Psoas muscle (tissue), 7 donors: ENCODE measurements at regions not wholly inside any gene's neighbourhood (a gene's known extent, or its start where the extent isn't known, plus 50 kb on each side); places are given as distances from the start of the nearest gene placed in this dataset.

Source experiments
- ATAC-seq, 4 donors: fragments of 200-7000 bp; cut with Tn5 transposase; one replicate each; pipeline ENCODE4 v1.9.1; 2020; ENCODE audit warnings: moderate library complexity in 3 of 4, mild to moderate bottlenecking in 2 of 4
- DNase-seq, 2 donors: peaks; one replicate each; pipeline ENCODE4 v3.0.0-alpha.2; 2020
- H3K27ac ChIP-seq: fragments of 200-600 bp; one replicate; pipeline ENCODE4 v1.8.0; 2022
- H3K27me3 ChIP-seq, 3 donors: fragments of 200-600 bp in 1 of 3; one replicate each; pipeline versions ENCODE4 v1.6.1 to v1.8.0; 2013 to 2022; ENCODE audit warnings: low read length in 2 of 3, mild to moderate bottlenecking in 2 of 3, moderate library complexity in 1 of 3; ENCODE audit not compliant: insufficient read depth in 3 of 3
- H3K36me3 ChIP-seq, 2 donors: fragments of 200-600 bp in 1 of 2; one replicate each; pipeline versions ENCODE4 v1.6.1 to v1.8.0; 2013 to 2022; ENCODE audit warnings: low read depth in 1 of 2, mild to moderate bottlenecking in 1 of 2, moderate library complexity in 1 of 2; ENCODE audit not compliant: insufficient read depth in 1 of 2
- H3K4me1 ChIP-seq: fragments of 200-600 bp; one replicate; pipeline ENCODE4 v1.8.0; 2022
- H3K4me3 ChIP-seq: fragments of 200-600 bp; one replicate; pipeline ENCODE4 v1.8.0; 2022; ENCODE audit warnings: mild to moderate bottlenecking
- H3K9me3 ChIP-seq: fragments of 200-600 bp; one replicate; pipeline ENCODE4 v1.8.0; 2022
- CTCF ChIP-seq: fragments of 200-600 bp; IDR thresholded peaks from one replicate; pipeline ENCODE4 v1.8.0; 2022; ENCODE audit warnings: antibody characterized with exemption
- WGBS, 3 donors: extraction: QIAGEN DNeasy Blood & Tissue Kit; methylation state at CpG; one replicate each; pipeline versions ENCODE4 v1.1.6 to v1.1.7; 2013; 5-methylcytosine and 5-hydroxymethylcytosine counted together
- intact Hi-C, 2 donors: fragments of 100-400 bp; cut with DNase I; formaldehyde crosslinking; loops; one replicate each; pipeline versions ENCODE4 v1.11.0 to v1.14.2; 2022
- donor health status: healthy with polysubstance abuse.
- donor health status: DM: no; HTN: no; CAD: no; lungs with moderate emphysema.
- donor health status: Bipolar disorder and iron deficiency.
- donor health status: healthy.
- donor health status: DM: yes; HTN: yes; CAD: no.
- donor health status: DM: no; HTN: no; CAD: no.
- donor health status: DM: yes; HTN: yes; CAD: no.

DNA sequence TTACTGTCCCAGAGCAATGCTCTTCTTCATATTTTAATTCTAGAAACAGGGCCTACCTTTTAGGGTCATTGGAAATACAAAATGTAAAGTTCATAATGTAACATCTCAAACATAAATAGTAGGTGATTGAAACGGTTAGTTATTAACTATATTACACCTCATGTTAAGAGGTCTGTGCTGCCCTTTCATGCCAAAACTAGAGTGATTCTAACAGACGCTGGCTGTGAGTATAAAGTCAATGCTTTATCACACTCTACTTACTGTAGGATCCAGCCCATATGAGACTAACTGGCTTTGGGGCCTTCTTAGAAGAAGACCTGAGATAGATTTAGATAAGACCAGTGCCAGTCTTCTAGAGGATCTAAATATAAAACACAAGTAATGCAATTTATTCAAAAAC is 966.1 kb upstream of the SORCS1 start:
- Histone ChIP-seq H3K9me3 (no peaks in the 10 kb centered on the region), H3K36me3 (no peaks in the 10 kb centered on the region), H3K4me1 (no peaks in the 10 kb centered on the region), H3K27ac (no peak overlapping the region), H3K4me3 (no peak overlapping the region), H3K27me3 (no peaks in the 10 kb centered on the region)
- no peak for TF ChIP-seq CTCF
- DNase-seq (no peak), ATAC-seq (no peak)
- intact Hi-C loops, result no loop called here
- WGBS, 3 donors, result 72 to 78% (median 74%) methylated on average over 2 of the region's 2 CpGs

DNA sequence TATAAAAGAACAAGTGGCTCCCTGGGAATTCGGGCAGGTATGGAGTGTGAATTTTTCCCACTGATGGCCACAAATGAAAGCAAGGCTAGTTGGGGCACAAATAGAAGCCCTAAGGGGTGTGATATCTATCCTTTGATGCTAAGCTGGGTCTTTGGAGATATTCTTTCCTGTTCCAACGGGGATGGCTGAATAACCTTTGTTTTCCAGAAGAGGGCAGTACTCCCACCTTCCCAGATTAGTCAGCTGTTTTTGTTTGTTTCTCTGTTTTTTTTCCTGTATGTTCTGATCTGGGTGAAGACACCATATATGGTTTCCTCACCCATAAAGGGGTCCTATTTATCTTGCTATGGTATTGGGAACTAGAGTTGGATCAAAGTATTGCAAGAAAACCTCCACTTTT is 947.7 kb upstream of the SORCS1 start:
- Histone ChIP-seq H3K27ac (no peak overlapping the region), H3K36me3 (no peaks in the 10 kb centered on the region), H3K4me1 (no peaks in the 10 kb centered on the region), H3K4me3 (no peak overlapping the region), H3K27me3 (no peaks in the 10 kb centered on the region), H3K9me3 (no peaks in the 10 kb centered on the region)
- TF ChIP-seq CTCF, result no peak
- 29 to 43% (median 35%) methylated on average over 2 of the region's 2 CpGs for WGBS, 3 donors
- ATAC-seq, result no peak
- DNase-seq, result no peak
- intact Hi-C loops, result no loop called here

GRCh38 chr10:108104551-108105156 is 940.1 kb upstream of the SORCS1 start:
- H3K27me3 ChIP-seq, result no peaks in the 10 kb centered on the region
- H3K36me3 ChIP-seq, result no peaks in the 10 kb centered on the region
- intact Hi-C loops, result no loop called here
- 68 to 88% (median 72%) methylated on average over 3 of the region's 3 CpGs for WGBS, 3 donors
- H3K4me3 ChIP-seq, result no peak overlapping the region
- H3K9me3 ChIP-seq, result no peaks in the 10 kb centered on the region
- ATAC-seq (no peak), DNase-seq (no peak)
- TF ChIP-seq CTCF, result no peak
- H3K4me1 ChIP-seq, result no peaks in the 10 kb centered on the region
- H3K27ac ChIP-seq, result no peak overlapping the region

DNA sequence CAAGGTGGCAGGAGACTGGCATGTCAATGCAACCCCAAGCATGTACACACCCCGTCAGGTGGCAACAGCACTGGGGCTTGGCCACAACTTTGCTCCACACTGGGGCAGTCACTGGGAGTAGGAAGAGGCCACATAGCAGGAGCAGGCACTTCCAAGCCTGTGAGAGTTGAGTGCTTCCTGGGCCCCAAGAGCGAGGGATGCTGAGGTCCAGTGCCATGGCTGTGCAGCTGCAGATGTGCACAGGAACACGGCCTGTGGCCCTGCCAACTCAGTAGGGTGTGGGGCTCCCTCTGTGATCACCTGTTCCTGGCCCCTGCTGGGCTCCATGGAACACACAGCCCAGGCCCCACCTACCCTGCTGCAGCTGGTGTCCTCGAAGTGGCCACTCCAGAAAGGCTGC is 932.8 kb upstream of the SORCS1 start:
- ATAC-seq, result no peak
- Histone ChIP-seq H3K4me1 (no peaks in the 10 kb centered on the region), H3K4me3 (no peak overlapping the region), H3K27me3 (no peaks in the 10 kb centered on the region), H3K27ac (no peak overlapping the region), H3K36me3 (no peaks in the 10 kb centered on the region), H3K9me3 (no peaks in the 10 kb centered on the region)
- intact Hi-C loops, result no loop called here
- DNase-seq, result peak in 1 of 2 donors; percentile 36
- WGBS, 3 donors, result 72 to 81% (median 76%) methylated on average over 4 of the region's 4 CpGs
- no peak for TF ChIP-seq CTCF
